Sigmoid colon (tissue), 4 donors: ENCODE measurements at regions not wholly inside any gene's neighbourhood (a gene's known extent, or its start where the extent isn't known, plus 50 kb on each side); places are given as distances from the start of the nearest gene placed in this dataset.

Source experiments
- CTCF ChIP-seq, 4 experiments: fragments of 450-650 bp in 3 of 4; fragments of 200-600 bp in 1 of 4; IDR thresholded peaks; one replicate each; pipeline ENCODE4 v1.5.1; 2016 to 2019; ENCODE audit warnings: antibody characterized with exemption in 4 of 4, mild to moderate bottlenecking in 3 of 4, moderate library complexity in 2 of 4
- EP300 ChIP-seq, 4 donors: sonication (generic); formaldehyde crosslinking; IDR thresholded peaks; one replicate each; pipeline ENCODE4 v1.6.1; 2017; ENCODE audit warnings: antibody characterized with exemption in 4 of 4

- no peak for TF ChIP-seq EP300 (IDR thresholded peaks at IDR 0.05)
- TF ChIP-seq CTCF (IDR thresholded peaks at IDR 0.05): no peak
These were observed 59.4 kb upstream of the DOK5 start for GRCh38 chr20:54415967-54416366.
